Umbilical cord (tissue), 1 donor: ENCODE measurements at regions not wholly inside any gene's neighbourhood (a gene's known extent, or its start where the extent isn't known, plus 50 kb on each side); places are given as distances from the start of the nearest gene placed in this dataset.
"Not testable (repeated sequence)": the region's sequence is repeated elsewhere in the genome, so short reads cannot be mapped to it uniquely, and the experiment has no call there.

Experiments used
- DNase-seq: peaks from one replicate; pipeline ENCODE4 v3.0.0-alpha.2; 2015; ENCODE audit warnings: low spot score

DNA sequence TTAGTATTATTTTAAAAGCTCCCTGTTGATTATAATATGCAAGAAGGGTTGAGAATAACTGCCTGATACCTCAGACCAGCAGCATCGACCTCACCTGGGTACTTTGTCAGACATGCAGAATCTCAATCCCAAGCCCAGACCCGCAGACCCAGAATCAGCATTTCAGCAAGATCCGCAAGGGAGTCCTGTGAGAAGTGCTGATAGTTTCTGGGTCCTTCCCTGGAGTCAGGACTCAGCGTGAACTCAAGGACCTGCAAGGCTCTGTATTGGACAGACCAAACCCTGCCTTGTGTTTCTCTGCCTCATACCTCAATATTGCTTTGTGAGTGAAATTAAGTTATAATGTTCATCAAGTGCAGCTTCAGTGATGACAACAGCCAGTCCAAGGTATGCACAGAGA lies 149.5 kb upstream of the NPY start:
- no peak for DNase-seq

DNA sequence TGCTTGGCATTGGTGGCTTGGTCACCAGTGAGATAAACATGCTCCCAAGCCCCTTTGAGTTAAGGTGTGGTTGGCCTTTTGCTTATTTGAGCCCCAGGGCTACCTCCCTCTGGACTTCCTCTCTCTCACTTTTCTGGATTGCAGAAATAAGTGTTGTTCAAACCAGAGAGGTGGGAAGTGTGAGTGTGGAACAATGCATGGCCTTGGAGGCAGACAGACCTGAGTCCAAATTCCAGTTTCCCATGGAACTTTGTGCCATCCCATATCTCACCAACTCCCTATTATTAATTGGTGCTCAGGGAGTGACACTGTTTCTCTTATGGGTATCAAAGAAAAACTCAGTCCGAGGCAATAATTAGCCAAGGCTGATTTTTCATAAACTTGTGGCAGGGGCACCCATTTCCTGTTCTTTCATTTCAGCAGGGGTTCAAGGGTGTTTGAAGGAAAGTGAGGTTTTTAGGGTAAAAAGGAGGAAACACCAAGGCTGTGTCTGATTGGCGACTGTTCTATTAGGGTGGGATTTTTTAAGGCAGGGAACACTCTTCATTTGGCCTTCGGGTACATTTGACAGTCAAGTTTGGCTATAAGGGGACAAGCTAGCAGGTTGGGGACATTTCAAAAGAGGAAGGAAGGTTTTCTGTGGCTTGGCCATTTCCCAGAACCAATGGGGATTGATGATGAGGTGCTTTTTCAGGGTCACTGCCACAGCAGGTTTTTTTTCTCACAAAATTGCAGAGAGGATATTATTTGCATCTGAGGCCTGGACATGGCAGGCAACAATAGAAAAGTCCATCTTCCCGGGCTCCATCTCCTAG lies 148.8 kb upstream of the NPY start:
- DNase-seq, result no peak

DNA sequence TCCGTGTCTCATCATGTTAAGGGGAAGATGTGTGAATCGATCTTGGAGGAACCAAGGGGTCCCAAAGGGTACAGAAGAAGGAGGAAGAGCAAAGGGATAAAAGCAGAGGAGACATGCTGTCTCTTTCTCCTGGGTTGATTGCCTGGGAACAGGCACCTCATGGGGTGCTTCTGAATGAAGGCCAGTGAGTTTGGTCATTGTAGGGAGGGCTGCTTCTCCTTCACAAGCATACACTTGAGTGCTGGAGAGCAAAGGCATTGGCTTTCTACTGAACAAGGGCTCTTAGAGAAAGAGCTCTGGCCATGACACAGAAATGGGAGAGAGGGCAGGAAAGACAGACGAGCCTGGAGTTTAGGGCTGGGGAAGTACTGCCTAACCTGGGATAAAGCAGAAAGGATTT lies 146.7 kb upstream of the NPY start:
- DNase-seq, result no peak

GRCh38 chr7:24138343-24138742 lies 145.6 kb upstream of the NPY start:
- peak; percentile 26 for DNase-seq

- no peak for DNase-seq
Measured at GRCh38 chr7:24140001-24140400, 144.0 kb upstream of the NPY start.

DNA sequence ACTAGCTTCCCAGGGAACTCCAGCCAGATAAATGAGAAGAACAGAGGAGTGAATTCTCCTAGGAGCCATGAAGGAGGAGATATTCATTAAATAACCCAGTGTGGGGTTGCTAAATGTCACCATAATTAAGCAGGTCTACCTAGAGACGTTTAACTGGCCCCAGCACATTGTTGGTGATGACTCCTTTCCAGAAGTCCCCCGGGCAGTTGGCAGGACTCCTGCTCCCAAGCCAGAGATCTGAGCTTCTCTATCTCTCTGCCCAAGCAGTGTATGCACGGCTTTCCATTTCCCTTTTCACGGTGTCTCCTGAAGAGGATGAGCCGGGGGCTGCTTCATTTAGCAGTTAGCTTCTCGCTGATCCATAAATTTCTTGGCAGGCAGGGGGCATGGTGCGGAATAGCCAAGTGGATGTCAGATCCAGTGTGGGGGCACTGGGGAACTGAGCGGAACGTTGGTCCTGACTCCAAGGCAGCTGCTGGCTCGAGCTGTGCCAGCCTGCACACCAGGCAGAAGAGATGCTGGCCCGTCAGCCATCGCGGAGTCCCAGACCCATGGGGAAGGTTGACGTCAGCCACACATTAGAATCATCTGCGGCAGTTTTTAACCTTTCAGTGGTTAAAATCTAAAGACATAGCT lies 142.0 kb upstream of the NPY start:
- DNase-seq, result no peak

DNA sequence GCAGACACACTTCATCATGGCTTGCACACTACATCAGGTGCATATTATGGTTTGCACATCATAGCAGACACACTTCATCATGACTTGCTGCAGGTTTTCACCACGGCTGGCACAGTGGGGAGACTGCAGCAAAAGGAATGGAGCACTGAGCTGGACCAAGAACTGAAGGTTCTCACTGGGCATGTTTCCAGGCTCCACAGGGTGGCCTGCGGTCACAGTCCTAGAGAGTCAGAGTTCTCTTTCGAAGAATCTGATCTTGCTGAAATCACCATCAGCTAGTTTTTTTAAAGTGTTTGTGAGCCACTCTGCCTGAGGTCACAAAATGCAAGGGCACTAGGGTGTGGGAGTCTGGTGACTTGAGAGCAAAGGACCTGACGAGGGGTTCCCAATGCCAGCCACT lies 140.4 kb upstream of the NPY start:
- DNase-seq, result no peak

GRCh38 chr7:24151944-24152343 lies 132.0 kb upstream of the NPY start:
- DNase-seq, result no peak

DNA sequence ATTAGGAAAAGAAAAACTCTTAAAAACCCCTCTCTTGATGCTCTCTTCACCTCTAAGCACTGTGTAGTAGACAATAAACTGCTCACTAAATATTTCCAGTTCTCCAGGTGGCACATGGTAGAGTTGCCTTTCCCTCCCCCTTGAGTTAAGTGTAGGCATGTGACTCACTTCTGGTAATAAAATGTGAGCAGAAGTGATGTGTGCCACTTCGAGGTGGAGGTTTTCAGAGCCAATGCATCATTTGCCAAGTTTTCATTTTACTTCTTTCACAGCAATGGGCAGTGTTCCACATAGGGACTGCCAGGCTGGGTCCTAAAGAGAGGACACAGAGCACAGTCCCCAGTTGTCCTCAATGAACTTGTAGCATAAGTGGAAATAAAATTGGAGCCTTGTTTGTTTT lies 131.6 kb upstream of the NPY start:
- no peak for DNase-seq

- no peak for DNase-seq
Measured at GRCh38 chr7:24152877-24153472, 131.0 kb upstream of the NPY start.

DNA sequence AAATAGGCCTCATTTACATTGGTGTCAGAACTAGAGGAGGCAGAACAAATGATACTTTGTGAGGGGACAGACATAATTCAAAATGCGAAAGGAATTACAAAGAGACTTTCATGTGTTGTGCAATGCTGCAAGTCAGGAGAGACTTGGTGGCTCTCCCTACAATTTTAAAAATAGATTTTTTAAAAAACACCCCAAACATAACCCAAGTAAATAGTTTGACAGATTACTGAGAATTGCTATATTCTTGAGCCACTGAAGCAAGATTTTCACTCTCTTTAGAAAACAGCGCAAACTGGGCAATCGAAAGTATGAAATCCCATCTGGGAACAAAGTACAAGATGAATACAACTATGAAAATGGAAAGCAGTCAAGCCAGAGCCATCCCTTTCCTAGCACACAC lies 126.3 kb upstream of the NPY start:
- DNase-seq, result no peak

DNA sequence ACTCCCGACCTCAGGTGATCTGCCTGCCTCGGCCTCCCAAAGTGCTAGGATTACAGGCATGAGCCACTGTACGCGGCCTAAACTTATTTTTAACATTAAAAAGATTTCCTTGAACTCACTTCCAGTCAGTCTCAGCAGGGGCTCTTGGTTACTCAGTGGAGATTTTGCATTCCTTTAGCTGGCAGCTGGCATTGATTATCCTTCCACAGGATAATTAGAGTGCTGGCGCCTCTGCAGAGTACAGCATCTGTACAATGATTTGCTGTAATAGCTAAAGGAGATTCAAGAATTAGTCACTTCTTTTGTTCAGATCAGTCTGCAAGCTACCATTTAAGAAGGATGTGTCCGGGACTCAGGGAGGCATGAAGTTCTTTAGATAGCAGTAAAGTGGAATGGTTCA lies 125.0 kb upstream of the NPY start:
- no peak for DNase-seq

GRCh38 chr7:24164401-24164800 lies 119.6 kb upstream of the NPY start:
- no peak for DNase-seq

- no peak for DNase-seq
Measured at GRCh38 chr7:24169077-24169624, 114.8 kb upstream of the NPY start.

GRCh38 chr7:24171951-24172350 lies 112.0 kb upstream of the NPY start:
- not testable (repeated sequence) for DNase-seq

GRCh38 chr7:24172856-24173255 lies 111.1 kb upstream of the NPY start:
- no peak for DNase-seq

- DNase-seq, result no peak
Measured at GRCh38 chr7:24175603-24176002, 108.4 kb upstream of the NPY start.

DNA sequence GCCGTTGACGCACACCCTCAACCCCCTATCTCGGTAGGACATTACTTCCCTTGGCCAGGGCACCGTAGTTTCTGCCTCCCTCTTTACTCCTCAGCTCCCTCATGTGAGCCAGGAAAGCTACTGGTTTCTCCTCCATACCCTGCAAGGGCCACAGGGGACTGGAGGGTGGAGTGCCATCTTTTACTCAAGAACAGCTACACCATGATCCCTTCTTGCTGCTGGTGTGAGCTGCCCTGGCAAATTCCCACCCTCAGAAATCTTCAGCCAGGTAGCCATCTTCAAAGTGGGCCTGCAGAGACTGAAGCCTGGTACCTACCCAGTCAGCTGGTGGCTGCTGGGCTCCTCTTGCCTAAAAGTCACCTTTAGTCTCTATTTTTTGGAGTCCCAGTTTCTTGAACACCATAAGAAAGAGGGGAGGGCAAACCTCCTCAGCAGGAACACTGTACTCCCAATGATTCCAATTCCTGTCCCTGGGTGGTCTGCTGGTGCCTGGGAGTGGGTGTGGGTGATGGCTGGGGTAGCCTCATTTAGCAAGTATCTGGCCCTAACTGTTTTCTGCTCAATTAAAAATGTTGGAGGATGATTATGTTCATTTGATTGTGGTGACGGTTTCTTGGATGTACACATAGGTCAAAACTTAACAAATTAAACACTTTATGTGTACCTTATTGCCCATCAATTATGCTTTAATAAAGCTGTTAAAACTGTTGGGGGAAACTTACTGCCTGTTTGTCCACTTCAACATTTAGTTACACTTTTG lies 105.0 kb upstream of the NPY start:
- DNase-seq, result no peak

DNA sequence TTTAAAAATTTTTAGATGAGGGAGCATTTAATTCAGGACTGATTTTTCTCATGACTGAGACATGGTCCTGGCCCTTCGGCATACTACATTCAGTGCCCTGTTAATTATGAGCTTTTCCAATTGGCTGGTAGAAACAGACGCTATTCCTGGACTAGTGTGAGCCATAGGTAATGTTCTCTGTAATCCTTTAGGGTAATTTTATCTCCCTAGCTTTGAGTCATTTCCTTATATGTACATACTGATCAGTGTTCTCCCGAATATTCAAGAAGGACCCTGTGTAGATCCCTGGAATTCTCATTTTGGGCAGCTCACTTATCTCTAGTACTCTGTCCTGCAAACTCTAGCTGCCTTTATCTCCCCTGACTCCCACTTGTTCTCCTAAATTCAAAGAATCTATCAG lies 92.6 kb upstream of the NPY start:
- no peak for DNase-seq

GRCh38 chr7:24192053-24192452 lies 91.9 kb upstream of the NPY start:
- no peak for DNase-seq

- no peak for DNase-seq
Measured at GRCh38 chr7:24192691-24193090, 91.3 kb upstream of the NPY start.

DNA sequence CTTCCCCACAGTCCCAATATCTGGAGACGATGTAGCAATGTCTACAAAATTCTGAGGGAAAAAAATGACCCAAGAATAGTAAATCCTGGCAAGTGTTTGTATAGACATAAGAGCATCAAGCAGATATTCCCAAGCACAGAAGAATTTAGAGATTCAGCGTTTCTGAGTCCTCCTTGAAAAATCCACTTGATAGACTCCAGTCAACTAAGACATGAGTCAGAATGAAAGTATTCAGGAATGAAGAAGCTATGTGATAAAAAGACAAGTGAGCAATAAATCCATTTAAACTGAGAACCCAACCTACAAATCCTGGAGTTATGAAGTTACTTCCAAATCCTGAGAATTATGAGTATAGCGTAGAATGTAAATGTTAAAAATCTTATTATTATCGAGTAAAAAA lies 86.1 kb upstream of the NPY start:
- DNase-seq, result peak; percentile 91
